OCI-LY1 (cell line): ENCODE measurements at regions not wholly inside any gene's neighbourhood (a gene's known extent, or its start where the extent isn't known, plus 50 kb on each side); places are given as distances from the start of the nearest gene placed in this dataset.

Source experiments
- H2AFZ ChIP-seq: fragments of 200-600 bp; sonication (generic), shearing (Covaris generic); 2 replicates; pipeline ENCODE4 v1.6.0; 2014; ENCODE audit warnings: antibody characterized with exemption, mild to moderate bottlenecking, low read length
- H3F3A ChIP-seq: fragments of 200-600 bp; sonication (generic), shearing (Covaris generic); 2 replicates; pipeline ENCODE4 v1.6.0; 2014; ENCODE audit warnings: mild to moderate bottlenecking, antibody characterized with exemption, low read length, moderate library complexity; ENCODE audit not compliant: insufficient read depth
- H3K27ac ChIP-seq: fragments of 200-600 bp; sonication (generic); 2 replicates; pipeline ENCODE4 v1.5.1; 2014; ENCODE audit warnings: low read length, mixed run types, mild to moderate bottlenecking, low read depth; ENCODE audit not compliant: poor library complexity, severe bottlenecking
- H3K27me3 ChIP-seq: fragments of 200-600 bp; sonication (generic); 2 replicates; pipeline ENCODE4 v1.6.0; 2014; ENCODE audit warnings: antibody characterized with exemption, mild to moderate bottlenecking, low read length, moderate library complexity; ENCODE audit not compliant: insufficient read depth
- H3K36me3 ChIP-seq: fragments of 200-600 bp; sonication (generic); 2 replicates; pipeline ENCODE4 v1.6.1; 2014; ENCODE audit warnings: mild to moderate bottlenecking, antibody characterized with exemption, low read length, moderate library complexity, mixed read lengths; ENCODE audit not compliant: insufficient read depth
- H3K4me1 ChIP-seq: fragments of 200-600 bp; sonication (generic); 2 replicates; pipeline ENCODE4 v1.5.1; 2014; ENCODE audit warnings: mild to moderate bottlenecking, low read length, moderate library complexity; ENCODE audit not compliant: insufficient read depth, severe bottlenecking
- H3K4me2 ChIP-seq: fragments of 200-600 bp; sonication (generic), shearing (Covaris generic); 2 replicates; pipeline ENCODE4 v1.6.1; 2014; ENCODE audit warnings: low read length
- H3K4me3 ChIP-seq: fragments of 200-600 bp; sonication (generic); 2 replicates; pipeline ENCODE4 v1.5.1; 2014; ENCODE audit warnings: low read length, low read depth, mild to moderate bottlenecking, mixed read lengths; ENCODE audit not compliant: poor library complexity, severe bottlenecking
- H3K79me2 ChIP-seq: fragments of 200-600 bp; shearing (Covaris generic); 2 replicates; pipeline ENCODE4 v1.6.1; 2016; ENCODE audit warnings: mixed run types, low read length, mixed read lengths; ENCODE audit not compliant: insufficient read depth
- H3K9ac ChIP-seq: fragments of 200-600 bp; sonication (generic), shearing (Covaris generic); 2 replicates; pipeline ENCODE4 v1.6.1; 2014; ENCODE audit warnings: mild to moderate bottlenecking, low read length, mixed read lengths
- H3K9me2 ChIP-seq: fragments of 200-600 bp; sonication (generic), shearing (Covaris generic); 2 replicates; pipeline ENCODE4 v1.6.1; 2014; ENCODE audit warnings: low read depth, mild to moderate bottlenecking, low read length, mixed read lengths
- H3K9me3 ChIP-seq: fragments of 200-600 bp; shearing (Covaris generic); 2 replicates; pipeline ENCODE4 v1.6.1; 2014; ENCODE audit warnings: low read length, mixed read lengths
- H4K20me1 ChIP-seq: fragments of 200-600 bp; sonication (generic), shearing (Covaris generic); 2 replicates; pipeline ENCODE4 v1.6.0; 2016; ENCODE audit warnings: mild to moderate bottlenecking, low read length; ENCODE audit not compliant: insufficient read depth
- EZH2 ChIP-seq: fragments of 200-600 bp; sonication (generic), shearing (Covaris generic); IDR thresholded peaks from 2 replicates; pipeline ENCODE4 v1.8.0; 2017; ENCODE audit warnings: borderline replicate concordance, mixed run types, mild to moderate bottlenecking, antibody characterized with exemption, low read length, moderate library complexity, mixed read lengths
- TF ChIP-seq, protein P1 (sequence below): fragments of 200-600 bp; sonication (generic), shearing (Covaris generic); IDR thresholded peaks from 2 replicates; pipeline ENCODE4 v1.5.1; 2017; ENCODE audit warnings: mild to moderate bottlenecking, antibody characterized with exemption, low read length, moderate library complexity, mixed read lengths

DNA sequence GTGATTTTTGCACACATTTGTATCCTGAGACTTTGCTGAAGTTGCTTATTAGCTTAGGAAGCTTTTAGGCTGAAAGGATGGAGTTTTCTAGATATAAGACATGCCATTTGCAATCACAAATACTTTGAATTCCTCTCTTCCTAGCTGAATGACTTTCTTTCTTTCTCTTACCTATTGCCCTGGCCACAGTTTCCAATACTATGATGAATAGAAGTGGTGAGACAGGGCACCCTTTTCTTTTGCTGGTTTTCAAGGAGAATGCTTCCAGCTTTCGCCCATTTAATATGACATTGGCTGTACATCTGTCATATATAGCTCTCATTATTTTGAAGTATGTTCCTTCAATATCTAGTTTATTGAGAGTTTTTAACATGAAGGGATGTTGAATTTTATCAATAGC is 409.6 kb upstream of the EPHA7 start:
- no peaks in the 10 kb centered on the region for H3K79me2 ChIP-seq
- H3K4me2 ChIP-seq = no peak overlapping the region
- no peak overlapping the region for H2AFZ ChIP-seq
- H3K4me1 ChIP-seq = no peaks in the 10 kb centered on the region
- H3K36me3 ChIP-seq = no peaks in the 10 kb centered on the region
- no peaks in the 10 kb centered on the region for H3K9me2 ChIP-seq
- no peaks in the 10 kb centered on the region for H3F3A ChIP-seq
- no peaks in the 10 kb centered on the region for H3K9me3 ChIP-seq
- H3K4me3 ChIP-seq = no peak overlapping the region
- H3K9ac ChIP-seq = no peak overlapping the region
- TF ChIP-seq, protein P1, sequence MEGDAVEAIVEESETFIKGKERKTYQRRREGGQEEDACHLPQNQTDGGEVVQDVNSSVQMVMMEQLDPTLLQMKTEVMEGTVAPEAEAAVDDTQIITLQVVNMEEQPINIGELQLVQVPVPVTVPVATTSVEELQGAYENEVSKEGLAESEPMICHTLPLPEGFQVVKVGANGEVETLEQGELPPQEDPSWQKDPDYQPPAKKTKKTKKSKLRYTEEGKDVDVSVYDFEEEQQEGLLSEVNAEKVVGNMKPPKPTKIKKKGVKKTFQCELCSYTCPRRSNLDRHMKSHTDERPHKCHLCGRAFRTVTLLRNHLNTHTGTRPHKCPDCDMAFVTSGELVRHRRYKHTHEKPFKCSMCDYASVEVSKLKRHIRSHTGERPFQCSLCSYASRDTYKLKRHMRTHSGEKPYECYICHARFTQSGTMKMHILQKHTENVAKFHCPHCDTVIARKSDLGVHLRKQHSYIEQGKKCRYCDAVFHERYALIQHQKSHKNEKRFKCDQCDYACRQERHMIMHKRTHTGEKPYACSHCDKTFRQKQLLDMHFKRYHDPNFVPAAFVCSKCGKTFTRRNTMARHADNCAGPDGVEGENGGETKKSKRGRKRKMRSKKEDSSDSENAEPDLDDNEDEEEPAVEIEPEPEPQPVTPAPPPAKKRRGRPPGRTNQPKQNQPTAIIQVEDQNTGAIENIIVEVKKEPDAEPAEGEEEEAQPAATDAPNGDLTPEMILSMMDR = no peak
- TF ChIP-seq EZH2 = no peak
- no peaks in the 10 kb centered on the region for H4K20me1 ChIP-seq
- no peaks in the 10 kb centered on the region for H3K27me3 ChIP-seq
- H3K27ac ChIP-seq = no peak overlapping the region

DNA sequence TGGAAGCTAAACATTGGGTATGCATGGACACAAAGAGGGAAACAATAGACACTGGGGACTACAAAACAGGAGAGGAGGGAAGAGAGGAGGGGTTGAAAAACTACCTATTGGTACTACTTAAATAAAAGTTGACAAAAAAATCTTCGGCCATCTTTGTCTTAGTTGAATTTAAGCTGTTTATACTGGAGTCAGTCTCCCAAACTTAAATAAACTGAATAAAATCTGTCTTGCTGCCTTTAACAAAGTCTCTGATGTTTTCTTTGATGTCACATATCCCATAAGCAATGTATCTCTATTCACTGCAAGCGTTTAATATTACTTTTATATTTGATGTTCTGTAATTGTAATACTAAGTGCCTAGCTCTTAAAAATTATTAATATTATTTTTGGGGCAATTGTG is 409.2 kb upstream of the EPHA7 start:
- no peaks in the 10 kb centered on the region for H3K79me2 ChIP-seq
- H3K9me2 ChIP-seq = no peaks in the 10 kb centered on the region
- no peak overlapping the region for H2AFZ ChIP-seq
- no peaks in the 10 kb centered on the region for H3K4me1 ChIP-seq
- H3K4me3 ChIP-seq = no peak overlapping the region
- H3K4me2 ChIP-seq = no peak overlapping the region
- H3K27ac ChIP-seq = no peak overlapping the region
- H3K9me3 ChIP-seq = no peaks in the 10 kb centered on the region
- no peak for TF ChIP-seq EZH2
- TF ChIP-seq, protein P1 = no peak
- no peak overlapping the region for H3K9ac ChIP-seq
- no peaks in the 10 kb centered on the region for H3K27me3 ChIP-seq
- H3F3A ChIP-seq = no peaks in the 10 kb centered on the region
- H3K36me3 ChIP-seq = no peaks in the 10 kb centered on the region
- no peaks in the 10 kb centered on the region for H4K20me1 ChIP-seq

DNA sequence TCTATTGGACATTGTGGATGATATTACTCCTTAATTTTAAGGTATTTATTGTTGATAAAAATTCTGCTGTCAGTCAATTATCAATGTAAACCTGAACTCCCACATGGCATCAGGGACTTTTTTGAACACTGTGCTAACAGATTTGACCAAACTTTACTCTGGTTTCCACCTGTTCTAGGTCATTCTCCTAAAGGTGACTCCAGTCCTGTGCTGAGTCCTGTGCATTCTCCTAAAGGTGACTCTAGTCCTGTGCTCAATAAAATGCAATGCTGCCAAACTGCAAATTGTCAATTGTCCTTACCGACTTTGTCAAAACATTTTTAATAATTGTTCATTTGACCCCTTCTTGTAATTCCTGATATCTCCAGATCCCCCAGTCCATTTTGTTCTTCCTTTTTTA is 408.4 kb upstream of the EPHA7 start:
- no peak overlapping the region for H3K4me3 ChIP-seq
- H3K79me2 ChIP-seq = no peaks in the 10 kb centered on the region
- H3K4me1 ChIP-seq = no peaks in the 10 kb centered on the region
- no peak overlapping the region for H3K9ac ChIP-seq
- H3K4me2 ChIP-seq = no peak overlapping the region
- H3F3A ChIP-seq = no peaks in the 10 kb centered on the region
- no peaks in the 10 kb centered on the region for H3K9me3 ChIP-seq
- H3K9me2 ChIP-seq = no peaks in the 10 kb centered on the region
- no peaks in the 10 kb centered on the region for H4K20me1 ChIP-seq
- H3K36me3 ChIP-seq = no peaks in the 10 kb centered on the region
- no peaks in the 10 kb centered on the region for H3K27me3 ChIP-seq
- TF ChIP-seq, protein P1 = no peak
- H3K27ac ChIP-seq = no peak overlapping the region
- H2AFZ ChIP-seq = no peak overlapping the region
